ENCODE measurements at regions not wholly inside any gene's neighbourhood (a gene's known extent, or its start where the extent isn't known, plus 50 kb on each side); places are given as distances from the start of the nearest gene placed in this dataset.

GRCh38 chr15:85859671-85860070 is 64.9 kb upstream of the KLHL25 start:
- no peak for TF ChIP-seq CTCF (IDR thresholded peaks at IDR 0.05; ENCODE audit: low read depth, low read length)
- no peak for TF ChIP-seq EZH2phosphoT487 (IDR thresholded peaks at IDR 0.05; ENCODE audit: low read depth)
